ENCODE measurements at regions not wholly inside any gene's neighbourhood (a gene's known extent, or its start where the extent isn't known, plus 50 kb on each side); places are given as distances from the start of the nearest gene placed in this dataset.

DNA sequence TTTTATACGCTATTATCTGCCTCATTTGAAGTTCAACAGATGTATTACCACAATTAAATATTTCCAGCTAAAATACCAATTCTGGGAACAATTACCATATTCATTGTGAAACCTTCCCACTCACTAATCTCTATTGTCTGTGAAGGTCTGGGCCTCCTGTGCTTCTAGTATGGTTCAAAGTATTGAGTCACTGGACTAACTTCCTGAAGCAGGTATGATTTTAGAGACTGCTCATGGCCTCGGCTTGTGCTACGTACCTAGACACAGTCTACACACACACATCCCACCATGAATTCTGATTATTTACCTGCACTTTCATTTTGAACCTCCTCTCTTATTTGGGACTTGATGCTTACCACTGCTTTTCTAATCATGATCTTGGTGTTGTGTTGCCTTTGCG is 180.7 kb upstream of the EPHA4 start:
- no peaks in the 10 kb centered on the region for H3K27me3 ChIP-seq (replicated peaks; ENCODE audit: control insufficient read depth, insufficient read depth, low read length)
- intact Hi-C loops (cut with micrococcal nuclease; ENCODE audit: unreplicated experiment) = no loop called here
- 0 out of 2 replicates have a peak, but pooled peaks cover 2% of the 10 kb centered on the region for H3K9me3 ChIP-seq
- no peaks in the 10 kb centered on the region for H3K4me1 ChIP-seq
- POLR2A ChIA-PET = no interaction called here
- Mint-ChIP-seq H3K4me3 (ENCODE audit: unreplicated experiment) (no peak overlapping the region), H3K9me3 (ENCODE audit: unreplicated experiment) (no peaks in the 10 kb centered on the region), H3K4me1 (ENCODE audit: low read depth, unreplicated experiment) (no peaks in the 10 kb centered on the region), H3K36me3 (ENCODE audit: insufficient read depth, unreplicated experiment) (no peaks in the 10 kb centered on the region), H3K27me3 (ENCODE audit: insufficient read depth, unreplicated experiment) (no peaks in the 10 kb centered on the region), H3K27ac (ENCODE audit: unreplicated experiment) (no peak overlapping the region)
- no peak for DNase-seq
- no peaks in the 10 kb centered on the region for H3K36me3 ChIP-seq (ENCODE audit: control insufficient read depth, insufficient read depth, low read length)
- no peak overlapping the region for H3K4me3 ChIP-seq (ENCODE audit: low read depth, low read length)
- CTCF ChIA-PET = no interaction called here
- no TSS peak for BruUV-seq (replicated peaks)
- no peak for TF ChIP-seq CTCF (IDR thresholded peaks at IDR 0.05; ENCODE audit: insufficient read depth in 1 of 2, low read depth in 1 of 2, low read length in 1 of 2, severe bottlenecking in 1 of 2, unreplicated experiment in 1 of 2)

- Mint-ChIP-seq H3K9me3 (ENCODE audit: unreplicated experiment) (peaks cover 12% of the 10 kb centered on the region), H3K4me3 (ENCODE audit: unreplicated experiment) (no peak overlapping the region), H3K36me3 (ENCODE audit: insufficient read depth, unreplicated experiment) (no peaks in the 10 kb centered on the region), H3K27me3 (ENCODE audit: insufficient read depth, unreplicated experiment) (no peaks in the 10 kb centered on the region), H3K4me1 (ENCODE audit: low read depth, unreplicated experiment) (no peaks in the 10 kb centered on the region), H3K27ac (ENCODE audit: unreplicated experiment) (no peak overlapping the region)
- no TSS peak for BruUV-seq (replicated peaks)
- TF ChIP-seq CTCF (IDR thresholded peaks at IDR 0.05; ENCODE audit: insufficient read depth in 1 of 2, low read depth in 1 of 2, low read length in 1 of 2, severe bottlenecking in 1 of 2, unreplicated experiment in 1 of 2) = no peak
- H3K4me1 ChIP-seq = no peaks in the 10 kb centered on the region
- H3K27me3 ChIP-seq (replicated peaks; ENCODE audit: control insufficient read depth, insufficient read depth, low read length) = no peaks in the 10 kb centered on the region
- 0 out of 2 replicates have a peak, but pooled peaks cover 2% of the 10 kb centered on the region for H3K9me3 ChIP-seq
- no peak for DNase-seq
- intact Hi-C loops (cut with micrococcal nuclease; ENCODE audit: unreplicated experiment) = no loop called here
- ChIA-PET POLR2A (no interaction called here), CTCF (no interaction called here)
- H3K36me3 ChIP-seq (ENCODE audit: control insufficient read depth, insufficient read depth, low read length) = no peaks in the 10 kb centered on the region
- no peak overlapping the region for H3K4me3 ChIP-seq (ENCODE audit: low read depth, low read length)
Observed at GRCh38 chr2:221750316-221750715, 178.2 kb upstream of the EPHA4 start.

- H3K36me3 Mint-ChIP-seq (ENCODE audit: insufficient read depth, unreplicated experiment) = no peaks in the 10 kb centered on the region
- no TSS peak for BruUV-seq (replicated peaks)
- ChIA-PET POLR2A (no interaction called here), CTCF (no interaction called here)
- no peak for TF ChIP-seq CTCF (IDR thresholded peaks at IDR 0.05; ENCODE audit: insufficient read depth in 1 of 2, low read depth in 1 of 2, low read length in 1 of 2, severe bottlenecking in 1 of 2, unreplicated experiment in 1 of 2)
- H3K4me3 ChIP-seq (ENCODE audit: low read depth, low read length) = no peak overlapping the region
- no peaks in the 10 kb centered on the region for H3K4me1 ChIP-seq
- no peaks in the 10 kb centered on the region for H3K27me3 ChIP-seq (replicated peaks; ENCODE audit: control insufficient read depth, insufficient read depth, low read length)
- peaks cover 12% of the 10 kb centered on the region for H3K9me3 Mint-ChIP-seq (ENCODE audit: unreplicated experiment)
- intact Hi-C loops (cut with micrococcal nuclease; ENCODE audit: unreplicated experiment) = loop anchor here (10.0 kb wide), 1 partner anchor 577 kb away; a partner anchor contains a TSS
- no peaks in the 10 kb centered on the region for H3K27me3 Mint-ChIP-seq (ENCODE audit: insufficient read depth, unreplicated experiment)
- H3K9me3 ChIP-seq = 0 out of 2 replicates have a peak, but pooled peaks cover 2% of the 10 kb centered on the region
- no peak overlapping the region for H3K4me3 Mint-ChIP-seq (ENCODE audit: unreplicated experiment)
- DNase-seq = no peak
- H3K4me1 Mint-ChIP-seq (ENCODE audit: low read depth, unreplicated experiment) = no peaks in the 10 kb centered on the region
- H3K27ac Mint-ChIP-seq (ENCODE audit: unreplicated experiment) = no peak overlapping the region
- no peaks in the 10 kb centered on the region for H3K36me3 ChIP-seq (ENCODE audit: control insufficient read depth, insufficient read depth, low read length)
Observed at GRCh38 chr2:221747289-221747972, 175.3 kb upstream of the EPHA4 start.
